HG03066 (cell line): ENCODE measurements at regions not wholly inside any gene's neighbourhood (a gene's known extent, or its start where the extent isn't known, plus 50 kb on each side); places are given as distances from the start of the nearest gene placed in this dataset.

Experiments used
- ATAC-seq: cut with Tn5 transposase; IDR thresholded peaks from one replicate; pipeline ENCODE4 v1.9.1; 2021; ENCODE audit warnings: low read depth; ENCODE audit not compliant: unreplicated experiment

DNA sequence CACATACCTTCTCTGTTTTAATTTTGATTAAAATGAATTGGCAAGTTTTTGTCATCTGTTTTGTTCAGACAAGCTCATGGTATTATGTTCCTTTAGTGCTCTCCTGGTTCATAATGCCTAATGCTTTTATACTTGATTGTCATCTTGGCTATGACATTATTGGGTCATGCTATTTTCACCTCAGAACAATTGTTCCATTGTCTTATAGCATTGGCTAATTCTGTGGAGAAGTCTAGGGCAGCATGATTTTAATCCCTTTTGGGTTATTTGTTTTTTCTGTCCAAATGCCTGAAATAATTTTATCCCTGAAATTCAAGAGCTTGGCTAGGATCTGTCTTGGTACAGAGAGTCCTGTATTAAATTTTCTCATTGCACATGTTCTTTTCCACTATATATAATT is 83.8 kb upstream of the CCDC85A start:
- no peak for ATAC-seq

DNA sequence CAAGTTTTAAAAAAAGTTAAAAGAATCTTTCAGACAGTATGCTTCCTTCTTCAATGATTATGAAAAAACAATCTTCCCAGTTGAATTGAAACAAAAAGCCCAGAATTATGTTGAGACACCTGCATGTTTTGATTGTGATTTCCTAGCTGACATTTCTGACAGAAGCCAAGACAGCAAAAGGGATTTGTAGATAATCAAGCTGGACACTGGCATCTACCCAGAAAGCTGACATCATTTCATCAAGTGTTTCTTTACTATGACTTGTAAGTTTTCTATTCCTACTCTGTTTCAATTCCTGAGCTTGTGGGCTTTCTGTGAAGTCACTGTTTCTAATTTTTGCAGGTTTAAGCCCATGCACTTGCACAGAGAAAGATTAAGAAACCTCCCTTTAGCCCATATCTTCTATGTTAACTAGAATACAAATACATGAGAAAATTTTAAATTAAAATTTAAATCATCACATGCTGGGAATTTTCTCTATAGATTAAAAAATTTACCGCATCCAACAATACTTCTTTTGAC is 82.9 kb upstream of the CCDC85A start:
- ATAC-seq = no peak

DNA sequence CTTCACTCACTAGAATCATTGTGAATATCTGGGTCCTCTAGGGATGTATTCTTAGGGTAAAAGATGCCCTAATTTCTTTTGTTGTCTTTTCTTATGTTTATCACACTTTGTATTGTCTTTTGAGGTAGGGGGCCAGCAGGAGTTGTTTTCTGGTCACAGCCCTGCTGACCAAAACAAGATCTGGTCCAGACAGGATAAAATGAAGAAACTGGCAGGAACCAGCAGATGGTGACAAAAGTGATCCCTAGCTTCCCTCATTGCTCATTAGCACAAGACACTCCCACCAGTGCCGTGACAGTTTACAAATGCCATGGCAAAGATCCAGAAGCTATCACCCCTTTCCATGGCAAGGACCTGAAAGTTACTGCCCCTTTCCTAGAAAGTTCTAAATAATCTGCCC is 81.7 kb upstream of the CCDC85A start:
- no peak for ATAC-seq

DNA sequence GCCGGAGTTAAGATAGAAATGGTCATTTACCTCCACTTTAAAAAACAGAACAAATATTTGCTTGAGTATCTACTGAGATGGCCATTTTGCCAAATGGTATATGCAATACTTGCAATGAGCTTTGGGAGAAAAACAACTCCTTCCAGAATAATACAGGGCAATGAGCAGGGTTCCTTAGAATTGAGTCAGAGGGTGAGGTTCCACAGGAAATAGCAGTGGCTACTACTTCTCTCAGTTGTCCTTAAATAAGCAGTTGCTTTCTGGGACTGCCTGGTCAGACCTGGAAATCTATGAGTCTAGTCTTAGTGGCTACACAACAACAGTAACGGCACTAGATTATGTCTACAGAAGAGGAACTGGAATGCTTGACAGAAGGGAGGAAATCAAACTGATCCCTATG is 80.9 kb upstream of the CCDC85A start:
- ATAC-seq = no peak

DNA sequence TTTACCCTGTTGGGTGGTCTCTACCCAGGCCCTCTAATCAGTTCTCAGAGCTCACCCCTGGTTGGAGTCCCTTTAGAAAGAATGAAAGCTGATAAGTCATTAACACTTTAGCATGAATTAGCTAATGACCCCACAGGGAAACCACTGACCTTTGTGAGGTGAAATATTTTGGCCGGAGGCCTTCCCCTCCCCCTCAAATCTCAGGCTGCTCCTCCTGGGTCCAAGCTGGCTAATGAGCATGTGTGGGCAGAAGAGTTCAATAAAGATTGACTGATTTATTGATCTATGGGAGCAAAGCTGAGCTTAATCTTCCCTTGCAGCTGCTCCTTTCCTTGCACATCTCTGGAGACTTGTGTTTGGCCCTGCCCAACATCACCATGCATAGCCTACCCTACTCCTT is 78.8 kb upstream of the CCDC85A start:
- ATAC-seq = no peak

DNA sequence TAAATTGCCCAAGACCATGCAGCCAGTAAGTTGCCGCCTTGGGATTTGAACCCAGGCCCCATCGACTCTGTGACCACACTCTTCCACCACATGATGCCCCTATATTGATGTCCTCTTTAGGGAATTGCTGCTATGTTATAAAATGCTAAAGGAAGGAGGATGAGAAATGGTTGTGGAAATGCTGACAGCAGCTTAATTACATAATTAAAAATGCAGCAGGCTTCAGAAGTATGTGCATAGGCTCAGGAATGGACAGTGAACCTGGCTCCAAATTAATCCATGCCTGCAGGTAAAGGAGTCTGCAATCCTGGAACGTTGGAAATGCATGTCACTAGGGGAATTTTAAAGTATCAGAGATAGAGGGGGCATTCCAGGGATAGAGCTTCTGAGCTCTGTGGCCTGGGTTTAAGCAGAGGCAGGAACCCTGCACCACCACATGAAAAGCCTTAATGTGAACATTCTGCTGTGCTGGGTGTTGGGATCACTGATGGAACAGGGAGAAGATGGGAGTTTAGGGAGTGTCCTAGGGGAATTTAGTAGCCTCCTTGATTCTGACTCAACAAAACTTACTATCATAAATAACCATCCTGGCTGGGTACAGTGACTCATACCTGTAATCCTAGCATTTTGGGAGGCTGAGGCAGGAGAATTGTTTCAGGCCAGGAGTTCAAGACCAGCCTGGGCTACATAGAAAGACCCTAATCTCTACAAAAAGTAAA is 76.1 kb upstream of the CCDC85A start:
- ATAC-seq = no peak

DNA sequence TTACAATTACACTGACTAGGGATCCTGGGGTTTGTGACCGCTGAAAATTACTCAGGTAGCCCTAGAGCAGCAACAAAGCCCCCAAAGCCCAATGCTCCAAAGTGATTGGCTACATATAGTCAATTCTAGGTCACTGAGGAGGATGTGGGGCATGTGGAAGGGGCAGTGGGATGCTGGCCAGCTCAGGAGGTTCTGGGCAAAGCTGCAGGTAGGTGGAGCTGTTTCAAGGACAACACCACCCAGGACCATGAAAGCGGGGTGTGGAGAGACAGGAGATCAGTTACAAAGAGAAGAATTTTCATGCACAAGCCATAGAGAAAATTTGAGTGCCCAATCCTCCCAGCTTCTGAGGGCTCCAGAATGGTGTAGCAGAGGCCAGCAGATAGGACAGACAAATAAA is 75.0 kb upstream of the CCDC85A start:
- ATAC-seq = no peak

DNA sequence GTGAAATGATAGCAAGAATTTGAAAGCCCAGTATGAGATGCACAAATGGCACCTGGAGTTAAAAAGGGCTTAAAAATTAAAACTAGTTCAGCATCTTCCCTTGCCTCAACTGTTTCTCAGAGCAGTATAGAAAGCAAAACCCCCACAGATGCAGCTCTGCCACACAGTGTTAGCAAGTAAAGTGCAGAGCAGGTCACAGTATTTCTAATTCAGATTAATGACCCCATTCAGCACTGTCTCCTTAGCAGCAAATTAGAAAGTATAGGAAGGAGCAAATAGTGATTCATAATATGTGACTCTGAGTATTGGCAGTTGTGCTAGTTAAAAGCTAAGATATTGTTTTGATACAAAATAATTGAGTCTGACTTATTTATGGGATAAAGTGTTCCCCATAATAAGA is 73.8 kb upstream of the CCDC85A start:
- ATAC-seq = no peak

DNA sequence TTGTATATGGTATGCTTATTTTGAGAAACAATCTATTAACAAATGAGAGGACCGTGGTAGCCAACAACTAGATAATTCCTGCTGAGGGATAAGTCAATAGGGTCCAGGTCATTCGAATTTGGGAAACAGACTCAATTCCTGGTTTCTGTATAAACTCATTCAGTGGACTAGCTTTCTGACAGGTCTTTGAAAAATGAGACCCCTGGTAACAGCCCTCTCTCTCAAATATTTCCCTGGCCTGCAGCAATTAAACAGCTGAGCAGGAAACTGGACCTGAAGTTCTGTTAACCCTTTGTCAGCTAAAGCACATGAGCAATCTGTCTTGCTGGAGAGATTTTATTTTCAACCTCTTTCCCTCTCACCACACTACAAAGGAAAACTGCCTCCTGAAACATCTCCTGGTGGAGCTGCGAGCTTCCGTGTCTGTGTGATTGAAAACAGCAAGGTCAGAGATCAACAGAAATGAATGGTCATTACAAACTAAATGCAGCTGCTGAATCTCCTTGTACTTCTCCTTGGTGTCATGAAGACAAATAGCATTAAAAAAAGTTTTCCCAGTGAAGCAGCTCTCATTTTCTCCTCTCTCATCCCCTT is 70.3 kb upstream of the CCDC85A start:
- ATAC-seq = no peak

DNA sequence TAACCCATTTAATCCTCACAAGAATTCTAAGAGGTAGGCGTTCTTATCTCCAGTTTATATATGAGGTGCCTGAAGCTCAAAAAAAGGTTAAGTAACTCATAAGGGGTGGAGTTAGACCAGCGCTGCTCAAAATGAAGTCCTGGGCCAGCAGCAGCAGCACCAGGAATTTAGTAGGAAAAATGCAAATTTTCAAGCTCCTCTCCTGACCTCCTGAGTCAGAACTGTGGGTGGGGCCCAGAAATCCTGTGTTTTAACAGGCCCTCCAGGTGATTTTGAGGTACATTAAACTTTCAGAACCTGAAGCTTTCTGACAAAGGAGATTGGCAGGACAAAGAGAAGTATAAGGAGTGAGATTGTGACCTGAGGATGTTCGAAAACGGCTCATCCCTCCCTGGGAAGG is 66.0 kb upstream of the CCDC85A start:
- ATAC-seq = no peak

DNA sequence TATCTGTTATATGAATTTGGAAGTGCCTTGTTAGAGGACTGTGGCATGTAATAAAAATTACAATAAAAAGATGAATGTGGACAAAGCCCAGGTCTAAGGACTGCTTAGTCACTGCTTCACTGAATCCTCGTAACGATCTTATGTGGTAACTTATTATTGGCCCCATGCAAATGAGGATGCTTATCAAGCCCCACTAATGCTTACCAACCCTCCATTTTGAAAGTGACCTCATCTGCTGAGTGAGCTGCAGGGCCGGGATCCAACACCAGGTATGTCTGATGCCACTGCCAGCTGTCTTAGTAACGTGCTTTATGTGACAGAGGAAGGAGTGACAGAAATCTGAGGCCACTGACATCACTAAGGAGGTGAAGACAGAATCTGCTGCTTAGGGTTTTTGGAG is 65.3 kb upstream of the CCDC85A start:
- no peak for ATAC-seq

DNA sequence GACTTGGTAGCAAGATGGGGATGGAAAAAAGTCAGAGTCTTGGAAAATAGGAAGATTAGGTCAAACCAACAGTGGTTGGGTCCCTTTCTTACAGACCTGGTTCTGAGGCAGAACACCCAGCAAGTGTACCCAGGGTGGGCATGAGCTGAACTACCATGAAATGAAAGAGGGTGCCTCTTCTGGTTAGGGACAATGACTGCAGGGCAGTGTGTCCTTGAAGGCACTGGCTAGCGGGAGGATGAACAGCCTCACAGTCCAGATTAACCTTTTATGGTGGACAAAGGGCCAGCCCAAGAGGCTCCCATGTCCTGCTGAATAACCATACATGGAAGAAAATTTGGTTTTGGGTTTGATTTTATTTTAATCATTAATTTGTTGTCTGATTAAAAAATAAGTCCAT is 61.8 kb upstream of the CCDC85A start:
- ATAC-seq = no peak

DNA sequence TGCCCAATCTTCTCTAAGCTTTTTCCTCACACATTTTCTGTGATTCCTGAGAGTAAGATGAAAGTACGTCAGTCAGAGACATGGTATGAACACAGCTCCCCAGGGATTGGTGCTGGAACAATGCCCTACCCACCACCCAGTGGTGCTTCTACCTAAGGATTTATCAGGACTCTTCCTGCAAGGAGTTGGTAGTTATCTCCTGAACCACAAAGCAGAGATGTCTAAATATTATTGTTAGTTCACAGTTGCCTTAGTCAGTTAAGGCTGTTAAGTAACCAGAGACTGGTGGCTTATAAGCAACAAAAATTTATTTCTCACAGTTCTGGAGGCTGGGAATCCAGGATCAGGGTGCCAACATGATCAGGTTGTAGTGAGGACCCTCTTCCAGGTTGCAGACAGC is 60.3 kb upstream of the CCDC85A start:
- no peak for ATAC-seq

DNA sequence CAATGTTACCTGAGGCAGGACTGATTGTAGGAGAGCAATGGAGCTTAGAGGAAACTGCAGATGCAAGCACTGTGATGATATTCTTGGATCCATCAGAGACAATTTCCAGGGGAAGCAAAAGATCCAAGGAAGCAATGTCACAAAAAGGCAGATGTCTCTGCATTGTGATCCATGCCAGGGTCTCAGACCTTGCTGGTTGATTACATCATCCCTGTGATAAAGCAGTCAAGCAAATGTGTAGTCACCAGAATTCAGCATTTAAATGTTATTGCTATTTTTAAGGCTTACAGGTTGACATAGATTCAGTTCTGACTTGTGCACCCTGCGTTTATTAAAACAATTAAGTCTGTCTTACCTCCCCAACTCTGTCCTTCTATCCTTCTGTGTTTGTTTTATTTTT is 56.8 kb upstream of the CCDC85A start:
- no peak for ATAC-seq

DNA sequence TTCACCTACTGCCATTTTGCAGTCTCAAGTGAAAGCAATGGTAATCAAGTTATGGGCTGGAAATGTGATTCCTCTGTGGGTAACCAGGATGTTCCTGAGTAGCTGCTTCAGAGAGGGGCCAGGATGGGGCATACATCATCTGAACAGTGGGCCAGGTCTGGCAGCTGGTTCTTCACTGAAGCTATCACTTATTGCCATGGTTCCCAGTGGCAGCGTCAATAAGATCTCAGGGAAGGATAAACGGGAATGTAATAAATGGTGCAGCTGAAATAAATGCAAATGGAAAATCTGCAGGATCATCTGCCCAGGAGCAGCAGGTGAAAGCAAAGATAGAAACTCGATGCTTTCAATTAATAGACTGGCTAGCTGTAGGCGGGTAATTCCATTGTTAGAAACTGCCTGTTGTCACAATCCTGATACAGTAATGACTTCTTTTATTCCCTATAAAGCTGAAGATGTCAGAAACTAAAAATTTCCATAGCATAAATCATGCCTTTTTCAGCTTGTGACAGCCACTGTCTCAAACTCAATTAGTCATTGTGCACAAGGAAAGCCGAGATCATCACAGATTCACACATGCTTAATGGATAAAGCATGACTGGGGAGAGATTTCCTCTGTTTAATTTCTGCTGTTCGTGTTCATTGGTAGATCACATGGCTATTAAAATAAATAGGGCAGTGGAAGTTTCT is 56.2 kb upstream of the CCDC85A start:
- ATAC-seq = no peak

DNA sequence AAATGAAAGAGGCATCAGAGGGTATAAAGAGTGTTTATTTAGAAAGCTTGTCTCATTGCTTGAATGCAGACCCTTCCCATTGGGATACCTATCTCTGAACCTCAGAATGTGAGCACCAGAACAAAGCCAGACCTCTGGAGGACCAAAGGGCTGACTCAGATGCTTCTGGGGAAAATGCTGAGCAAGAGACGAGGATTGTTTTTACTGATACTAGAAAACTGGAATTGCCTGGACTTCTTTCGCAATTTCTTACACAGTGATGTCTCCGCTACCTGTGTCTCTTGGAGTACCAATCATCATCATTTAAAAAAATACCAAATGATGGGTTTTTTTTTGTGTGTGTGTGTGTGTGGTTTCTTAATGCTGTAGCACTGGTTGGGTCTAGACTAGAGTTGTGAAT is 55.6 kb upstream of the CCDC85A start:
- ATAC-seq = no peak

DNA sequence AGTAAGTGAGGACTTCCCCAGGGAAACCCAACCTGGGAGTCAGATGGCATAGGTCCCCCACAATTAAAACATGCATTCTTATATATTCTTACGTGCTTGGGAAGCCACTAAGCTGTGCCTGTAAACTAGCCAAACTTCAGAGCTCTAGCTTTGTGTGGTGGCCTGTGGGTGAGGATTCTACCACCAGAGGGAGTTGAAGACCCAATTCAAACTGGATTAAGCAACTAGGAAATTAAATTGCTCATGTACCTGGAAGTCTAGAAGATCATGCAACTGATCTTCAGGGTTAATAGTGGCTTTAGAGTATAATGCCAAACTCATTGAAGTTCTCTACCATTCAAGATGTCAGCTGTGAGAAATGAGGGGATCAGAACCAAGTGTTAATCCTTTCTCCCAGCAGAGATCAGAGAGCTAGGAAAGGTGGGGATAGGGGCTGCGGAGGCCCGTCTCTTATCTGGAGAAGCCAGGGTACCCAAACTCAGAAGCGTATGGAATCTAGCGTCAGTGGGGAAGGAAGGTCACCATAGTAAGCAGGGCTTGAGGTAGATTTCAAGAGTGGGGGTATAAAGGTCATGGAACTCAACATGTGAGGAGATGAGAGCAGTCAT is 53.2 kb upstream of the CCDC85A start:
- no peak for ATAC-seq

DNA sequence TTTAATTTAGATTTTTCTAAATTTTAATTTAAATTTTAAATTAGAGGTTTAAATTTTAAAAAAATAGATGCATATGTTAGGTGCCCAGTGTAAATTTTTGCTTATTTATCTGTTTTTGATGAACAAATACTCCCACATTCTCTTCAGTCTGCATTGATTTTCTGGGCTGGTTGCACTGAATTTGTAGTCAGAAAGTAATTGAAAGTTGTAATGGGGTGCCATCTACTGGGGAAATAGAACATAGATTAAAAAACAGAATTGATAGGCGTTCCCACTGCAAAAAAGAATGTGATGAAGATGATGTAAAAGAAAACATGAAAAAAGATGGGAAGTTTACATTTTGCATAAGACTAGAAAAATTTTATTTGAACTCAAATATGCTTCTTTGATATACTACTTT is 51.7 kb upstream of the CCDC85A start:
- ATAC-seq = no peak

DNA sequence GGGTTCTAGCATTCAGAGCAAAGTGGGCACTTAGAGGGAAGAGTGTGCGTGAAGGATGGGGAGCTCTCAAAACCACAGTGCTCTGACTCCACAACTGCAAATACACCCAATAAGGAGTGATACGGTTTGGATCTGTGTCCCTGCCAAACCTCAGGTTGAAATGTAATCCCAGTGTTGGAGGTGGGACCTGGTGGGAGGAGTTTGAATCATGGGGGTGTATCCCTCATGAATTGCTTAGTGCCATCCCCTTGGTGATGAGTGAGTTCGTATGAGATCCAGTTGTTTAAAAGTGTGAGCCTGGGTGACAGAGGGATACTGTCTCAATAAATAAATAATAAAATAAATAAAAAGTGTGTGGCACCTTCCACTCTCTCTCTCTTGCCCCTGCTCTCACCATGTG is 50.3 kb upstream of the CCDC85A start:
- no peak for ATAC-seq

DNA sequence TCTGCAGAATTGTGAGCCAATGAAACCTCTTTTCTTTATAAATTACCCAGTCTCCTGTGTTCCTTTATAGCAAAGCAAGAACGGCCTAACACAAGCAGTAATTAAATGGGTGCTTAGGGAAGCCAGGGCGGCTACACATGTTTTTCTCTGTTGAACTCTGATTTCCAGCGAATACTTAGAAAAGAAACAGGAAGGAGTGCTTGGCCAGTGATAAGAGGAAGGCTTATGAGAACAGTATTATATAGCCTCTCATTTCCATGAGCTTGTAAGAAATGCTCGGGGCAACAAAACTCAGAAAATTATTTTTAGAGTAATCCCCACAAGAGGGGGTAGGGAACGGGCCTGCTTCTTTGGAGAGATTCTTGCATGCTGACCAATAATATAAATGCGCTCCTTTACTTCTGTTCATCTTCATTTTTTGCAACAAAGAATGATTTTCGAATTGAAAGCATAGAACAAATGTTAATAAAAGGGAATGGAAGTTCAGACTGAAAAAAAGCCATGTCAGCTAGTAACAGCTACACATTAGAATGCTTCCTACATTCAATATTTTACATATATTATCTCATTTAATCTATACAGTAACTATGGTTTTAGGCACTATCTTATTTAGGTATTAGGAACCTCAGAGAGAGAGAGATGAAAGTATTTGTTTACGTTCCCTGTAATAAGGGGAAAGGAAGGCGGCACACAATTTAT is 49.7 kb upstream of the CCDC85A start:
- no peak for ATAC-seq
